ENCODE measurements at regions not wholly inside any gene's neighbourhood (a gene's known extent, or its start where the extent isn't known, plus 50 kb on each side); places are given as distances from the start of the nearest gene placed in this dataset.
A peak's percentile ranks its signal among the peaks of the same experiment; 100 is the strongest.

DNA sequence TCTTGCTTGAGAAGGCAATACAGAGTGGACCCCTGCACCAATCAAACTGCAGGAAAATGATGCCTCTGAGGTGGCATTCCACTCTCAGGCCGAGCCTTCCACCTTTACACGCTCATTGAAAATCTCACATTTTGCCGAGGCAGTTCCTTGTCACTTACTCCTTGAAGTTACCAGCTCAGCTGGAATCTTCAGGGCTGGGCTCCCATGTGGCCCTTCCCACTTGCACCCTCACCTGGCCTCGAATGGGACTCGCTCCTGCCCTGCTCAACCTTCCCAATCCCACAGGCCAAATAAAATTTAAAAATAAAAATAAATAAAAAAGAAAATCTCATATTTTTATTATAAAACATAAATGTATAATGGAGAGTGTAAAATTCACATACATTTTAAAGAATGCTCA is 790.7 kb upstream of the COBL start:
- Mint-ChIP-seq H3K27ac (no peak overlapping the region), H3K4me1 (no peaks in the 10 kb centered on the region), H3K9me3 (peaks cover 10% of the 10 kb centered on the region), H3K27me3 (ENCODE audit: low read depth) (peaks cover 3% of the 10 kb centered on the region), H3K4me3 (no peak overlapping the region), H3K36me3 (ENCODE audit: low read depth) (no peaks in the 10 kb centered on the region)
- TF ChIP-seq CTCF (IDR thresholded peaks at IDR 0.05; ENCODE audit: unreplicated experiment in 3 of 3): no peak

DNA sequence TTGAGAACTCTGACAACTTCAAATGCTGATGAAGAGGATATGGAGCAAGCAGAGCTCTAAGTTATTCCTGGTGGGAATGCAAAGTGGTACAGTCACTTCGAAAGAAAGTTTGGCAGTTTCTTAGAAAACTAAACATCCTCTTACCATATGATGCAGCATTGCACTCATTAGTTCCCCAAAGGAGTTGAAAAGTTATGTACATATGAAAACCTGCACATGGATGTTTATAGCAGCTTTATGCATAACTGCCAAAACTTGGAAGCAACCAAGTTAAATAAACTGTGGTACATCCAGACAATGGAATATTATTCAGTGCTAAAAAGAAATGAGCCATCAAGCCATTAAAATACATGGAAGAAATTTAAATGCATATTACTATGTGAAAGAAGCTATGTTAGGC is 779.3 kb upstream of the COBL start:
- no peak overlapping the region for H3K27ac Mint-ChIP-seq
- H3K27me3 Mint-ChIP-seq (ENCODE audit: low read depth): peaks cover 5% of the 10 kb centered on the region
- no peak for TF ChIP-seq CTCF (IDR thresholded peaks at IDR 0.05; ENCODE audit: unreplicated experiment in 3 of 3)
- H3K36me3 Mint-ChIP-seq (ENCODE audit: low read depth): no peaks in the 10 kb centered on the region
- no peaks in the 10 kb centered on the region for H3K4me1 Mint-ChIP-seq
- peaks cover 18% of the 10 kb centered on the region for H3K9me3 Mint-ChIP-seq
- H3K4me3 Mint-ChIP-seq: no peak overlapping the region

DNA sequence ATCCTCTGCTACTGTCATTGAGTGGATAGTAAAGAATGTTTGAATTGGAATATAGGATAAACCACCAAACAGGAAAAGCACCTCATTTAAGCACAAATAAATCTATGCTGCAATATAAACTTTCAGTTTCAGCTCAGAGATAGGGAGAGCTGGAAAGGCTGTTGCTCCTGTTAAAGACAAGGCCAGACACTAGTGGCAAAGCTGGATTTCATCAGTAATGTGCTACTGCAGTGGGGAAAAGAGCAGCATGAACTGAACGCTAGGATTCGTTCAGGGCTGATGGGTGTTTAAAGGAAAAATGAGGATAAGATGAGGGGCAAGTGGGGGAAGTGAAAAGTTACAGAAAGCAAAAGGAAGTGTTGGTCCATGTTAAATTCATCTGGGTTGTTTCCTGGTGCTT is 775.4 kb upstream of the COBL start:
- H3K36me3 Mint-ChIP-seq (ENCODE audit: low read depth): no peaks in the 10 kb centered on the region
- no peak overlapping the region for H3K27ac Mint-ChIP-seq
- H3K27me3 Mint-ChIP-seq (ENCODE audit: low read depth): peaks cover 13% of the 10 kb centered on the region
- peaks cover 4% of the 10 kb centered on the region for H3K4me1 Mint-ChIP-seq
- H3K9me3 Mint-ChIP-seq: peaks cover 13% of the 10 kb centered on the region
- H3K4me3 Mint-ChIP-seq: no peak overlapping the region
- TF ChIP-seq CTCF (IDR thresholded peaks at IDR 0.05; ENCODE audit: unreplicated experiment in 3 of 3): no peak

GRCh38 chr7:52091101-52091500 is 774.5 kb upstream of the COBL start:
- peaks cover 4% of the 10 kb centered on the region for H3K4me1 Mint-ChIP-seq
- peaks cover 6% of the 10 kb centered on the region for H3K9me3 Mint-ChIP-seq
- H3K4me3 Mint-ChIP-seq: no peak overlapping the region
- no peak for TF ChIP-seq CTCF (IDR thresholded peaks at IDR 0.05; ENCODE audit: unreplicated experiment in 3 of 3)
- no peak overlapping the region for H3K27ac Mint-ChIP-seq
- peaks cover 13% of the 10 kb centered on the region for H3K27me3 Mint-ChIP-seq (ENCODE audit: low read depth)
- H3K36me3 Mint-ChIP-seq (ENCODE audit: low read depth): no peaks in the 10 kb centered on the region

GRCh38 chr7:52088008-52088901 is 771.6 kb upstream of the COBL start:
- Mint-ChIP-seq H3K4me3 (peak overlapping the region; percentile 72 to 79 (median 75)), H3K27ac (peak overlapping the region; percentile 27 to 37 (median 33)), H3K27me3 (ENCODE audit: low read depth) (peaks cover 13% of the 10 kb centered on the region), H3K36me3 (ENCODE audit: low read depth) (no peaks in the 10 kb centered on the region), H3K4me1 (peaks cover 4% of the 10 kb centered on the region), H3K9me3 (no peaks in the 10 kb centered on the region)
- TF ChIP-seq CTCF (IDR thresholded peaks at IDR 0.05; ENCODE audit: unreplicated experiment in 3 of 3): peak; percentile 18 to 42 (median 28)

GRCh38 chr7:52085610-52086009 is 769.0 kb upstream of the COBL start:
- no peak for TF ChIP-seq CTCF (IDR thresholded peaks at IDR 0.05; ENCODE audit: unreplicated experiment in 3 of 3)
- peaks cover 4% of the 10 kb centered on the region for H3K4me1 Mint-ChIP-seq
- no peaks in the 10 kb centered on the region for H3K36me3 Mint-ChIP-seq (ENCODE audit: low read depth)
- H3K27me3 Mint-ChIP-seq (ENCODE audit: low read depth): peaks cover 13% of the 10 kb centered on the region
- H3K9me3 Mint-ChIP-seq: no peaks in the 10 kb centered on the region
- H3K4me3 Mint-ChIP-seq: no peak overlapping the region
- H3K27ac Mint-ChIP-seq: no peak overlapping the region
